K562 (cell line): ENCODE measurements at regions not wholly inside any gene's neighbourhood (a gene's known extent, or its start where the extent isn't known, plus 50 kb on each side); places are given as distances from the start of the nearest gene placed in this dataset.
A peak's percentile ranks its signal among the peaks of the same experiment; 100 is the strongest.

Experiments
- ATAC-seq: fragments of 200-7000 bp; cut with Tn5 transposase; 3 replicates; pipeline ENCODE4 v1.9.1; 2020; ENCODE audit warnings: moderate library complexity
- BruUV-seq: library from RNA; stranded (reverse); fragments of 400-500 nt; replicated peaks from 2 replicates; lab custom pipeline; 2021; lab: Mats Ljungman, UMichigan
- CTCF ChIA-PET: fragments of 300-600 bp; formaldehyde crosslinking; extraction: SDS; loops from one replicate; lab custom pipeline; 2021; ENCODE audit warnings: low intra/inter-chr PET ratio; lab: Yijun Ruan, JAX
- POLR2A ChIA-PET: fragments of 300-600, 350-650 bp; sonication (Branson Sonifier 250); formaldehyde crosslinking; extraction: SDS; loops from one replicate; lab custom pipeline; 2021; ENCODE audit warnings: antibody characterized with exemption, inconsistent platforms; lab: Yijun Ruan, JAX
- DNase-seq, 4 experiments: peaks; one replicate each; pipeline versions ENCODE4 v3.0.0 to v3.0.0-alpha.2; 2011 to 2018; ENCODE audit warnings: low spot score in 3 of 4, mixed read lengths in 3 of 4; ENCODE audit errors: extremely low read depth in 1 of 4
- FAIRE-seq: peaks from 2 replicates; lab custom pipeline; 2011; peaks lifted over from hg19 to GRCh38; lab: Jason Lieb, UNC
- H2AFZ ChIP-seq: 2 replicates; pipeline ENCODE4 v1.6.0; 2011; ENCODE audit warnings: low read depth, low read length, control low read depth, inconsistent platforms
- H3K27ac ChIP-seq: fragments of 200-600 bp; 3 replicates; pipeline ENCODE4 v1.8.0; 2011; ENCODE audit warnings: low read depth, mild to moderate bottlenecking, control low read depth, inconsistent platforms, low read length, moderate library complexity, mixed read lengths; ENCODE audit errors: extremely low read depth
- H3K27me3 ChIP-seq, 2 experiments: fragments of 300-600 bp in 1 of 2; 2 replicates in 1 of 2; 3 replicates in 1 of 2; pipeline versions ENCODE4 v1.6.0 to v1.8.0; 2011; ENCODE audit warnings: inconsistent platforms in 2 of 2, low read length in 2 of 2, mild to moderate bottlenecking in 1 of 2, mixed read lengths in 1 of 2, moderate library complexity in 1 of 2; ENCODE audit not compliant: control insufficient read depth in 2 of 2, insufficient read depth in 2 of 2
- H3K36me3 ChIP-seq: fragments of 300-600 bp; 3 replicates; pipeline ENCODE4 v1.8.0; 2011; ENCODE audit warnings: mild to moderate bottlenecking, low read length, inconsistent platforms; ENCODE audit not compliant: control insufficient read depth, insufficient read depth
- H3K4me1 ChIP-seq, 2 experiments: fragments of 200-600 bp in 1 of 2; replicated peaks in 1 of 2; 2 replicates in 1 of 2; 3 replicates in 1 of 2; pipeline versions ENCODE4 v1.5.1 to v1.8.0; 2011; ENCODE audit warnings: inconsistent platforms in 2 of 2, low read length in 2 of 2, mild to moderate bottlenecking in 1 of 2, mixed read lengths in 1 of 2, moderate library complexity in 1 of 2; ENCODE audit not compliant: control insufficient read depth in 2 of 2, insufficient read depth in 2 of 2
- H3K4me2 ChIP-seq: 2 replicates; pipeline ENCODE4 v1.6.1; 2011; ENCODE audit warnings: low read length, control low read depth, inconsistent platforms, mixed read lengths; ENCODE audit not compliant: insufficient read depth
- H3K4me3 ChIP-seq: fragments of 200-600 bp; sonication (generic), shearing (Covaris generic); 2 replicates; pipeline ENCODE4 v1.5.1; 2016; ENCODE audit warnings: control low read depth, inconsistent platforms
- H3K79me2 ChIP-seq: fragments of 200-600 bp; 3 replicates; pipeline ENCODE4 v1.8.0; 2011; ENCODE audit warnings: low read length, inconsistent platforms; ENCODE audit not compliant: control insufficient read depth, insufficient read depth
- H3K9ac ChIP-seq, 2 experiments: 2 replicates each; pipeline versions ENCODE4 v1.6.0 to v1.6.1; 2011; ENCODE audit warnings: low read depth in 2 of 2, low read length in 2 of 2, control low read depth in 1 of 2, inconsistent platforms in 1 of 2, mild to moderate bottlenecking in 1 of 2, mixed read lengths in 1 of 2; ENCODE audit not compliant: insufficient read depth in 1 of 2
- H3K9me1 ChIP-seq: one replicate; pipeline ENCODE4 v1.6.0; 2011; ENCODE audit warnings: inconsistent platforms, mild to moderate bottlenecking, low read length, moderate library complexity; ENCODE audit not compliant: control insufficient read depth, insufficient read depth
- H3K9me3 ChIP-seq: replicated peaks from 2 replicates; pipeline ENCODE4 v1.5.1; 2011; ENCODE audit warnings: low read depth, low read length, inconsistent platforms; ENCODE audit not compliant: control insufficient read depth, insufficient read depth
- H4K20me1 ChIP-seq: replicated peaks from 2 replicates; pipeline ENCODE4 v1.6.1; 2011; ENCODE audit warnings: low read length, inconsistent platforms, mixed read lengths; ENCODE audit not compliant: control insufficient read depth, insufficient read depth
- CSDE1 ChIP-seq, 2 experiments: fragments of 450-650 bp; IDR thresholded peaks; 2 replicates each; pipeline ENCODE4 v1.6.1; 2016; ENCODE audit warnings: mild to moderate bottlenecking in 1 of 2
- CTCF ChIP-seq, 3 experiments: IDR thresholded peaks in 2 of 3; conservative IDR thresholded peaks in 1 of 3; 2 replicates each; pipeline ENCODE4 v1.5.1; 2011 to 2012; ENCODE audit warnings: low read length in 3 of 3, mild to moderate bottlenecking in 3 of 3, control low read depth in 2 of 3, improper control_type of control experiment in 1 of 3, inconsistent platforms in 1 of 3, low read depth in 1 of 3, mixed read lengths in 1 of 3, moderate library complexity in 1 of 3; ENCODE audit not compliant: insufficient read depth in 2 of 3
- DPF2 ChIP-seq: fragments of 450-650 bp; IDR thresholded peaks from 2 replicates; pipeline ENCODE4 v1.6.1; 2016
- HNRNPK ChIP-seq: fragments of 200-400 bp; formaldehyde crosslinking; IDR thresholded peaks from one replicate; pipeline ENCODE4 v1.6.1; 2018; ENCODE audit warnings: mild to moderate bottlenecking, low read depth, low read length; ENCODE audit not compliant: poor library complexity, severe bottlenecking
- TAF15 ChIP-seq: fragments of 200-400 bp; formaldehyde crosslinking; IDR thresholded peaks from 2 replicates; pipeline ENCODE4 v1.6.1; 2017; ENCODE audit warnings: mild to moderate bottlenecking, low read depth, low read length, moderate library complexity
- TARDBP ChIP-seq: fragments of 450-650 bp; IDR thresholded peaks from 2 replicates; pipeline ENCODE4 v1.6.1; 2016
- TSC22D4 ChIP-seq: fragments of 450-650 bp; IDR thresholded peaks from 2 replicates; pipeline ENCODE4 v1.6.1; 2016; ENCODE audit warnings: missing genetic modification characterization, missing biosample characterization, control low read depth
- WHSC1 ChIP-seq: IDR thresholded peaks from one replicate; pipeline ENCODE4 v1.6.1; 2012; ENCODE audit warnings: low read length, control low read depth, inconsistent platforms
- XRCC3 ChIP-seq: fragments of 450-650 bp; IDR thresholded peaks from 2 replicates; pipeline ENCODE4 v1.6.1; 2017; ENCODE audit warnings: mild to moderate bottlenecking, moderate library complexity
- ZNF324 ChIP-seq: fragments of 250-450 bp; sonication (Bioruptor Pico); IDR thresholded peaks from 2 replicates; pipeline ENCODE4 v1.4.0; 2020; ENCODE audit warnings: mild to moderate bottlenecking
- ZNF696 ChIP-seq: fragments of 250-450 bp; sonication (Bioruptor Pico); conservative IDR thresholded peaks from 2 replicates; pipeline ENCODE4 v1.4.0; 2020; ENCODE audit warnings: mild to moderate bottlenecking, moderate library complexity
- ZNF77 ChIP-seq: fragments of 250-450 bp; sonication (Bioruptor Pico); IDR thresholded peaks from 2 replicates; pipeline ENCODE4 v1.5.0; 2020
- WGBS: fragments of 100-300 bp; shearing (Covaris generic); methylation state at CpG from one replicate; pipeline ENCODE4 v1.1.6; 2016; ENCODE audit warnings: low coverage, mixed read lengths; ENCODE audit not compliant: insufficient coverage; ENCODE audit errors: missing lambda C conversion rate; 5-methylcytosine and 5-hydroxymethylcytosine counted together
- in situ Hi-C: fragments of 300-500 bp; cut with MboI; formaldehyde crosslinking; loops from 4 replicates; pipeline ENCODE4 v1.15.0; 2018; ENCODE audit warnings: inconsistent platforms, mixed read lengths
- intact Hi-C: fragments of 100-400 bp; cut with micrococcal nuclease; formaldehyde crosslinking; loops from 2 replicates; pipeline ENCODE4 v1.14.2; 2022
- TF ChIP-seq, protein P1 (sequence below): fragments of 250-450 bp; sonication (Bioruptor Pico); IDR thresholded peaks from 2 replicates; pipeline ENCODE4 v1.6.1; 2021; ENCODE audit warnings: mild to moderate bottlenecking

DNA sequence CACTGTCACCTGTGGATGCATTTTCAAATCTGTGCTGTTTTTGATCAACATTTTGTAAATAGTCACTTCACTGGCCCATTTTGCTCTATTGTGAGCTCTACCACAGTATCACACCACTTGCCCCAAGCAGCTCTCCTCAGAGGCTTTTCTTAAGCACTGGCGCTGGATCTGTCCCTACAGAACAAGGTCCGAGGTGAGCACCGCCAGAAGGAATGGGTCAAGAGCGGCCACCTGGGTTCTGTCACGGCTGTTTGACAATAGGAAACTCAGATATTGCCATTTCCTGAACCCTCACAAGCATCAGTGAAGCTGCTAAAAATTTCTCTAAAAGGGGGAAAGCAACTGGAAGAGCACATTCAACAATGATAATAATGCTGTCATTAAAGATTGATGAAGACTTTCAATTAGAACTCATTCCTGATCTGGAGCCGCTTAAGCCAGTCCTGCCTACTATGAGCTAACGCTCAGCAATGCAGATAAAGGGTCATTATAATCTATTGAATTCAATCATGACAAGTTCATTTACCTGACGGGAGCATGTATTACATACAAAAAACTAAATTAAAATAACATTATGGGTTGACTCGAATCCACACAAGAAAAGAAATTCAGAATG lies 514.0 kb downstream of the GALR1 start:
- CTCF ChIA-PET, result interaction anchor here (0.6 kb wide), 1 partner anchor 14 kb away, joined by 3 read pairs; no protein-coding TSS in a partner anchor

DNA sequence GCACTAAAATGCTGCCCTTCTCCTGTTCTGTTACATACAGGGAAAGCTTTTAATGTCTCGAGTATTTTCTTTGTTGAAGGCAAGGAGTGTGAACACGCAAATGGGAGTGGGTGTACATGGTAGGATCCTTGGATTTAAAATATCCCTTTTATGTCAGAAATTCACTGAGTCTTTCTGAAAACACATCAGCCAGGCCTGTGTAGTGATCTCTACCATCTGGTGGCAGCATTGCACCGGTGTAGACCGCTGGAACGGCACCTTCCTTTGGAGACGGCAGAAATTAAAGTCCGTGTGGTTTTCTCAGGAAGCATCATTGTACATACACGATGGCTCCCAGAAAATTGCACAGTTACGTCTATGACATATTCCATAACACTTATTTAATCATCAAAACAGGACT lies 515.8 kb downstream of the GALR1 start:
- POLR2A ChIA-PET, result no interaction called here
- 3% methylated on average over 8 of the region's 9 CpGs for whole genome bisulfite sequencing
- Histone ChIP-seq H3K27me3 (no peaks in the 10 kb centered on the region), H3K36me3 (no peaks in the 10 kb centered on the region), H3K4me1 (no peaks in the 10 kb centered on the region), H4K20me1 (no peaks in the 10 kb centered on the region), H3K9me1 (no peaks in the 10 kb centered on the region), H3K4me3 (no peak overlapping the region), H3K9me3 (no peaks in the 10 kb centered on the region), H3K9ac (no peak overlapping the region), H3K27ac (no peak overlapping the region), H3K79me2 (no peaks in the 10 kb centered on the region), H2AFZ (no peak overlapping the region), H3K4me2 (no peak overlapping the region)
- CTCF ChIA-PET, result no interaction called here
- intact Hi-C loops, result loop anchor here (5.0 kb wide), 2 partner anchors 127 to 1222 kb away; no protein-coding TSS in a partner anchor
- BruUV-seq, result no TSS peak
- in situ Hi-C loops, result no loop called here
- FAIRE-seq (peak; percentile 62), ATAC-seq (peak; percentile 81), DNase-seq (peak in 3 of 4 experiments; percentile 8 to 47 (median 19))
- peak; percentile 47 to 60 (median 57) for TF ChIP-seq CTCF (IDR thresholded peaks at IDR 0.05 in 2 of 3, conservative IDR thresholded peaks at IDR 0.05 in 1 of 3; ENCODE audit: insufficient read depth in 2 of 3, low read depth in 1 of 3, low read length in 3 of 3)

More for the DNA sequence above, 514.0 kb downstream of the GALR1 start:
- FAIRE-seq, result no peak
- no peaks in the 10 kb centered on the region for H3K4me1 ChIP-seq
- H3K9ac ChIP-seq, result no peak overlapping the region
- no peak overlapping the region for H3K4me2 ChIP-seq
- DNase-seq, result no peak
- no peaks in the 10 kb centered on the region for H3K36me3 ChIP-seq
- no peaks in the 10 kb centered on the region for H3K9me3 ChIP-seq
- POLR2A ChIA-PET, result no interaction called here
- H3K27ac ChIP-seq, result no peak overlapping the region
- no TSS peak for BruUV-seq
- WGBS, result 1% methylated on average over 9 of the region's 9 CpGs
- H4K20me1 ChIP-seq, result no peaks in the 10 kb centered on the region
- intact Hi-C loops (no loop called here), in situ Hi-C loops (no loop called here)
- H3K79me2 ChIP-seq, result no peaks in the 10 kb centered on the region
- no peaks in the 10 kb centered on the region for H3K9me1 ChIP-seq
- H2AFZ ChIP-seq, result no peak overlapping the region
- no peak overlapping the region for H3K4me3 ChIP-seq
- no peaks in the 10 kb centered on the region for H3K27me3 ChIP-seq
- TF ChIP-seq TAF15 (no peak), WHSC1 (no peak), XRCC3 (no peak), CSDE1 (IDR thresholded peaks at IDR 0.05) (no peak), TARDBP (no peak), ZNF324 (CRISPR knock-in tag) (no peak), ZNF77 (CRISPR knock-in tag) (no peak), ZNF696 (CRISPR knock-in tag) (no peak), TSC22D4 (tag) (no peak), HNRNPK (no peak), DPF2 (no peak)
- TF ChIP-seq, protein P1, sequence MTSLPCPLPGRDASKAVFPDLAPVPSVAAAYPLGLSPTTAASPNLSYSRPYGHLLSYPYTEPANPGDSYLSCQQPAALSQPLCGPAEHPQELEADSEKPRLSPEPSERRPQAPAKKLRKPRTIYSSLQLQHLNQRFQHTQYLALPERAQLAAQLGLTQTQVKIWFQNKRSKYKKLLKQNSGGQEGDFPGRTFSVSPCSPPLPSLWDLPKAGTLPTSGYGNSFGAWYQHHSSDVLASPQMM, result no peak
- ATAC-seq, result no peak
